Stimulated activated CD4-positive, alpha-beta T cell treated with anti-CD3 and anti-CD28 coated beads, Interleukin-1b, Interleukin-23, amount 100 ng/mL, for 4 hours (primary cell): ENCODE measurements at regions not wholly inside any gene's neighbourhood (a gene's known extent, or its start where the extent isn't known, plus 50 kb on each side); places are given as distances from the start of the nearest gene placed in this dataset.
A peak's percentile ranks its signal among the peaks of the same experiment; 100 is the strongest.

Experiments
- DNase-seq, 2 donors: peaks; one replicate each; pipeline ENCODE4 v3.0.0-alpha.2; 2020; ENCODE audit warnings: low read depth in 2 of 2

DNA sequence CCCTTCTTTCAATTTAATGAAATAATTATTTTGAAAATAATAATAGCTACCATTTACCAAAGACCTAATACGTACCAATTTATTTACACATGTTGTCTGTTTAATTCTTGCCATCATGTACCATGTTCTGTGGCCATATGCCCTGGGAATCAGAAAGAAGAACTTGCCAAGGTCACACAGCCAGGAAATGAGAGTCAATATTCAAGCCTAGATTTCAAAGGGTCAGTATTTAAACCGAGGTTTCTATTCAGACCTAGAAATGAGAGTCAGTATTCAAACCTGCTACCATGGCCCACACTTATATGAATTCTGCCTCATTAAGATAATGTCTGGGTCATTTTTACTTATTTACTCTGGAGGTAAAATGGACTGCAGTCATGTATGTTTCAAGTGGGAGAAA lies 103.6 kb upstream of the TBL1XR1 start:
- no peak for DNase-seq

DNA sequence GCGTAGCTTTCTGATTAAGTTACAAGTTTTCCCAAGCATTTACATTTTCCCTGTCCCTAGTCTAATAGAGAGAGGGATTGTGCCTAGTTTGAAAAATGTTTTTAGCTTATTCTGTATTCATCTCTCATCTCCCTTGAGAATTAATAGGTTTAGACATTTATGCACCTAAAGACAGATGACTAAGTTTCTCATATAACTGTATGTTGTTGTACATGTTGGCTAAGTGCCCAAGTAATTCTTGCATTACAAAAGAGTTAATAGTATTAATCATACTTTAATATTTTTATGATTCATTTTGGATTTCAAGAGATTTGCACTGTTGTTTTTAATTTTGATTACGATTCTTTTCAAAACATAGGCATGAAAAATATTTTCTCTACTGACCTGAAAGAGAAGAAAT lies 109.0 kb upstream of the TBL1XR1 start:
- DNase-seq: no peak

DNA sequence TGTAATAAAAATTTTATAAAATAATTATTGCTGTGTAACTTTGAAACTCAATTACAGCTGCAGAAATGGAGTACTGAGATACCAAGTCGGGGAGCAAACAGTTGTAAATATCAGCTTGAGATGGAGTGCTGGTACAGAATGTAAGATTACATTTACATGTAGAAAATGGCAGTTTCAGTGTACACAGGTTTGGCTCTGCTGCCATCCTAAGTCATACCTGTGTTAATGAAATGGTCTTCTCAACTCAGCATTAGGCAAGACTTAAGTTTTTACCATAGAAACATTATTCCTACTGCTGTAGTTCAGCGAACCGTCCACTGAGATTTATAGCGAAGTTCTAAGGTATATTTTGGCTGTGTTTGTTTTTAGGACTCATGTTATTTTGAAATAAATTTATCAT lies 110.1 kb upstream of the TBL1XR1 start:
- DNase-seq: no peak

DNA sequence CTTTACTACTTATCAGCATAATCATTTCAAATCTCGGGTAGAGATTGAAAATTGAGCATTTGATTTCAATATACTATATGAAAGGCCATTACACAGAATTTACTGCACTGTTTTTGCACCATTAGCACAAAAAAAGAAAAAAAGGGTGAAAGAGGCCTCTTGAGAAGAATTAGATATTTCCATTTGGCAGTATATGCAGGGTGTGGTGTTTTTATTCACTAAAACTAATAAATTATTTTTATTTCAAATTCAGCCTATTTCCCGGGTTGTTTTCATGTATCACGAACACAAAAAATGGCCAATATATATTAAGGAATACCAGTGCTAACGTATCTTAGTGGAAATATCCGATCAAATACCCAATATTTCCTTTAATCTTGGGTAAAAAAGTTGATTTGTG lies 110.5 kb upstream of the TBL1XR1 start:
- no peak for DNase-seq

DNA sequence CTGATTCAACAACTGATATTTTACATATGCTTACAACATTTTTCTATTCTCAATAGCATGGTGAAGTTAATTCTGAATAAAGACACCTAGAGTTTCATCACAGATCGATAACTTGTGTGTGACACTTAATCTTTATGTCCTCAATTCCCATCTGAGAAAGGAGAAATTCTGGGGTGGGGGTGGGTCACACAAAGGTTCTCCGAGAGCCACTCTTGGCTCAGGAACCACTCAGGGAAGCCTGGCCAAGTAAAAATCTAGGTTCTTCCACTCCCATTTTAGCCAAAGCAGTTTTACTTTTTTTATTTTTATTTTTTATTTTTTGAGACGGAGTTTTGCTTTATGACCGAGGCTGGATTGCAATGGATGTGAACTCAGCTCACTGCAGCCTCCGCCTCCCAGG lies 111.0 kb upstream of the TBL1XR1 start:
- no peak for DNase-seq

DNA sequence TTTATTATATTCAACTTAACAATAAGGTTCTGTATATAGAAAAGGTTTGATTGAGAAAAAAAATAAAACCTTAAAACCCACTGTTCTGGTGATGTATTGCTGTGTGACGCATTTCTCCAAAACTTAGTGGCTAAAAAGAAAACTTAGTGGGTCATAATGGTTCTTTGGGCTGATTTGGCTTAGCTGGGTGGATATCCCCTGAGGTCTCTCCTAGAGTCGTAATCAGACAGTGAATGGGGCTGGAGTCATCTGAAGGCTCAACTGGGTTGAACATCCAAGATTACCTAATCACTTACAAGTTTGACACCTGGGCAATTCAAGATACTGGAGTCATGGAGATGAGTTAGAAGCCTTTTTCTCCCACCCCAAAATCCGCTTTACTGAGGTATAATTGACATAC lies 111.6 kb upstream of the TBL1XR1 start:
- DNase-seq: no peak

DNA sequence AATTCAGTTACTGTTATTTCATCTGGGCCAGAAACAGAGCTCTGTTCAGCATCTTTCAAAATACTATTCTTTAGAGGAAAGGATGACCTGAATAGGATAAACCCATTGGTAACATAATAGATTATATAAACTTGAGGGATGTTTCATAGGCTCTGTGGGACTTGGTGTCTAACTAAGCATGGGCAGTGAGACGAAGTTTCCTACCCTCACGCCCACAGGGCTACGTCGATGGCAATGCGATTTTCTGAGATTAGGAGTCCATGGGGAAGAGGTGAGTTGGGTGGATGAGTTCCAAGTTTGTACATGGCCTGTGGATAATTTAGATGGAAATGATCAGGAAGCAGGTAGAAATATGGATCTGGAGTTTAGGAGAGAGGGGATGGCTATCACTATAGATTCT lies 115.2 kb upstream of the TBL1XR1 start:
- peak in 1 of 2 donors; percentile 10 for DNase-seq

DNA sequence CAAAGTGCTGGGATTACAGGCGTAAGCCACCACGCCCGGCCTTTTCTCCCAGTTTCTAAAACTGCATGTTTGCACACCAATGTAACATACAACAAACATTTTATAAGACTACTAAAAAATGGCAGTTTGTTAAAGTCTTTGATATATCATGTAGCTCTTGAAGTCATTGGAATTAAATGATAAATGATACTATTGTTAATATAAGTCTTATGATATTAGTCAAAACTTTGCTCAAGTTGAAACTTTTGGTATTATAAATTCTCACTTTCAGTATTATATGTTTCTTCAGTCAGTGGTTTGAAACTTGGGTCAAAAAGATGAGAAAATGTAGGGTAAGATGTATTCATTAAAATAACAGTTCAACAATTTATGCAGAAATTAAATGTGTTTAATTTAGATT lies 117.6 kb upstream of the TBL1XR1 start:
- DNase-seq: no peak

DNA sequence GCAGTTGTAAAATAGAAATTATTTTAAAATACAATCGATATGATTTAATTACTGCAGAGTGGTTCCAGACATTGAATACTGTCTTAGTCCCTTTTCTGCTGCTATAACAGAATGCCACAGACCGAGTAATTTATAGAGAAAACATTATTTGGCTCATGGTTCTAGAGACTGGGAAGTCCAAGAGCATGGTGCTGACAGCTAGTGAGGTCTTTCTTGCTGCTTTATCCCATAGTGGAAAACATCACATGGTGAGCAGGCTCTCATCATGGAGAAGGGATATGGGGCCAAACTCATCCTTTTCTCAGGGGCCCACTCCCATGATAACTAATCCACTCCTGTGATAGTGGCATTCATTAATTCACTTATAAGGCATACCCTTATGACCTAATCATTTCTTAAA lies 120.0 kb upstream of the TBL1XR1 start:
- DNase-seq: no peak

DNA sequence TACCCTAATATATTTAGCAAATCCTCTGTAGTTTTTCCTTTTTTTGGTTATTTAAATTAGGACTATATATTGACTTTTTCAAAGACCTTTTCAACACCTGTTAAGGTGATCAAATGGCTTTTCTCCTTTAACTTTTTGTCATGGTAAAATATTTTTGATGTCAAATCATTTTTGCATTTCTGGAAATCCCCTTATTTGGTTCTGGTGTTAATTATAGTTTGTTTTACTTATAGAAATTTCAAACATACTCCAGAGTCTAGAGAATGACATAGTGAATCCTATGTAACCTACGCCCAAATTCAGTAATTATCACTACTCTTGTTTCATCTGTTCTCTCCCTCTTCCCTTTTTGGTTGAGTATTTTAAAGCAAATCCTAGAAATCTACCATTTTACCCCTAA lies 121.3 kb upstream of the TBL1XR1 start:
- DNase-seq: no peak

DNA sequence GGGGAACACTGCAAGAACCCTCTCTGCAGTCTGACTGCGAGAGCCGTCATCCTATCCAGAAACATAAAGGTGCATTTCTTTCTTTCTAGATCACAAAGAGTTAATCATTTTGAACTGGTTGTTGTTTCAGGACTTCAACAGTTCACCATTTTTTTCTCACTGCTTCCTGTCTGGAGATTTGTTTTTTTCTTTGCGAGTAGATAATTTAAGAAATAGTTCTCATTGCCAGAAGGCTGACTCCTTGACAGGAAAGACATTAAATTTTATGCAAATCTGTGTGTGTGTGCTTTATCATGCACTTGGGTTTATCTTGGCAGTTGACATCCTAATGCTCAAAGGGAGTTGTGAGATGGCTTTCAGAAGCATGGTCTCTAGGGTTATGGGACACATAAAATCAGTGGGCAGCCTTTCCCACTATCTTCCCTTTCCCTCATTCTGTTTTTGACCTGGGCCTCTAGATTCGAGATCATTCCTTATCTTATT lies 123.5 kb upstream of the TBL1XR1 start:
- DNase-seq: no peak

DNA sequence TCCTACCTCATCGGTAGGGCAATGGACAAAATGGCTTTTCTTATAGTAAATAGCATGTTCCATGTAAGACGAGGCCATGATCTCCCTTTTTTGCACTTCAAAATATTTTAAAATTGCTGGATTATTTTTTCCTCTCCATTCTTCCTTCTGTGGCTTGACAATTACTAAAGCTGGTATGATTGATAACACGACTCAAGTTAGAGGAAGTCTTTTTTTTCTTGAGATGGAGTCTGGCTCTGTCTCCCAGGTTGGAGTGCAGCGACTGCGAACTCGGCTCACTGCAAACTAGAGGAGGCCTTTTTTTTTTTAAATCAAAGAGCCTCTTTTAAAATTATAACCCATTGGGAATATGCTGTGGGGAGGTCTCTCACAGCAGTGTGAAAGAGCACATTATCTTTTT lies 124.5 kb upstream of the TBL1XR1 start:
- no peak for DNase-seq

DNA sequence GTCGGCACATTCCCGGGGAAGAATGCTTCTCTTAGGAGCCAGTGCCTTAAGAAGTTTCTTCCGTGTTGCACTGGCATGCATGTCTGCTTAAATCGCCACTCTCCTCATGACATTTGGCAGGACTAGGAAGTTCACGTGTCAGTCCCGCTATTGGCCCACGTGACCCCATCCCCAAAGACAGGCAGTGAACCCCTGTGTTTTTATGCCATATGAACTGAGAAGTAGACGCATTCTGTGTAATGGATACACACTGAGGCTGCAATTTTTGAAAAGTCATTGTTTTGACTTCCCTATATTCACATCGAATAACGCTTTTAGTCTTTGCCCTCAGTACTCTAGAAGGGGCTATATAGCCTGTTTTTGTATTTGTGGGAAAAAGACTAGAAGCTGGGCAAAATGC lies 125.6 kb upstream of the TBL1XR1 start:
- DNase-seq: no peak

DNA sequence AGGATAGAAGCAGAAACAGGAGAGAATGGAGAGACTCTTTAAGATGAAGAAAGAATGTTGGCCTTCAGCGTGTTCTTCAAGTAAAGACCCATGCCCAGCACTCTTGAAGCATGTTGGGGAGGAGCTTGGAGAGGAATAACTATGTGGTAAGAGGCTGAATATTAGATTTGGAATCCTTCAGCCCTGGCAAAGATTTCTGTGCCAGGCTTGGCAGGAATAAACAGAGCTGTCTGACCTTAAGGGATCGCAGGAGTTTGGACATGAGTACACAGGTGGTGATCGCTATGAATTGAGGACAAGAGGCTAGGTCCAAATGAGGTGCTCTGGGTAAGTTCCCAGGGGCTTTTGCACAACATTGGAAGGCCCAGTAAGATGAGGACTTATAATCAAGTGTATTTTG lies 132.6 kb upstream of the TBL1XR1 start:
- no peak for DNase-seq

DNA sequence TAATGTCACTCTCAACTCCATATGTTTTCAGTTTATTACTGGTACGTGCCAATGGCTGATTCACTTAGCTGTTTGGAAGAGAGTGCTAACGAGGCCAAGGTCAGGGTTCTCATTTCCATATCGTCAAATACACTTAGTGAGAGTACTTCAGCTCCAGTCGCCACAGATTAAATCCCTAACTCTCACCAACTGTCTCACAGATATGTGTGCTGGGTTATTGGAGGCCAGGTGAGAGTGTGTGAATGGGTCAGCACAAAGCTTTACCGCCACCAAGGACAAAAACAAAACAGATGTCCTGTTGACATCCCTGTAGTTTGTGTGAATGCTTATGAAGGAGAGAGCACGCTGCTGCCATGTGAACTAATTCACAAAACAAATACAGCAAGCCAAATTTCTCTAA lies 133.5 kb upstream of the TBL1XR1 start:
- DNase-seq: no peak

DNA sequence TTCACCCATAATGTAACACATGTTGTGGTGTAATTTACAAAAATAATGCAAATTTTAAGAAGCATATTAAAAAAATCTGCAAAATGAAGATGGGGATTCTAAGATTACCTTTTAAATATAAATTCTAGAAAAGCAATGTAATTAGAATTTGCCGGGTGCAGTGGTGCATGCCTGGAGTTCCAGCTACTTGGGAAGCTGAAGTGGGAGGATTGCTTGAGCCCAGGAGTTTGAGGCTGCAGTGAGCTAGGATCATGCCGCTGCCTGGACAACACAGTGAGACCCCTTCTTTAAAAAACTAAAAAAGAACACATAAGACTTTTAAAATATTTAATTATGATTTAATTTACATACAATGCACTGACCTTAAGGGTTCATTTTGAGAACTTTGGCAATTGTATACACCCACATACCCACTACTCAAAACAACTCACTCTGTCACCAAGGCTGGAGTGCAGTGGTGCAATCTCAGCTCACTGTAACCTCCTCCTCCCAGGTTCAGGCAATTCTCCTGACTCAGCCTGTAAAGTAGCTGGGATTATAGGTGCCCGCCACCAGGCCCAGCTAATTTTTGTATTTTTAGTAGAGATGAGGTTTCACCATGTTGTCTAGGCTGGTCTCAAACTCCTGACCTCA lies 134.0 kb upstream of the TBL1XR1 start:
- DNase-seq: no peak

DNA sequence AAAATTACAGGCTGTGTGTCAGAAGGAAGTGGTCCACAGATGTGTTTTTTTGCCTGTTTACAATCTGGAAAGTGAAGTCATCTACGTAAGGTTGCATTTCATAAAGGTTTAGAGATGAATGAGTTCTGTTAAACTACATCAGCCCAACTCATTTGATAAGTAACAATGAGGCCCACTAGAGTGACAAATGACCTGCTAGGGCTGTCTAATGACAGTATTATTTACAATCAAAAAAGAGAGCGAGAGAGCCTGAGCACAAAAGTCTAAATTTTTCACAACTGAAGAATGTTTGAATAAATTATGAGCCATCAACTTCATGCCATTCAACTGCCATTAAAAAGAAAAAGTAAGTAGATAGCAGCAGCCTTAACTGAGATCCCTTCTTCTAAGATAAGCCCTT lies 135.7 kb upstream of the TBL1XR1 start:
- DNase-seq: no peak

DNA sequence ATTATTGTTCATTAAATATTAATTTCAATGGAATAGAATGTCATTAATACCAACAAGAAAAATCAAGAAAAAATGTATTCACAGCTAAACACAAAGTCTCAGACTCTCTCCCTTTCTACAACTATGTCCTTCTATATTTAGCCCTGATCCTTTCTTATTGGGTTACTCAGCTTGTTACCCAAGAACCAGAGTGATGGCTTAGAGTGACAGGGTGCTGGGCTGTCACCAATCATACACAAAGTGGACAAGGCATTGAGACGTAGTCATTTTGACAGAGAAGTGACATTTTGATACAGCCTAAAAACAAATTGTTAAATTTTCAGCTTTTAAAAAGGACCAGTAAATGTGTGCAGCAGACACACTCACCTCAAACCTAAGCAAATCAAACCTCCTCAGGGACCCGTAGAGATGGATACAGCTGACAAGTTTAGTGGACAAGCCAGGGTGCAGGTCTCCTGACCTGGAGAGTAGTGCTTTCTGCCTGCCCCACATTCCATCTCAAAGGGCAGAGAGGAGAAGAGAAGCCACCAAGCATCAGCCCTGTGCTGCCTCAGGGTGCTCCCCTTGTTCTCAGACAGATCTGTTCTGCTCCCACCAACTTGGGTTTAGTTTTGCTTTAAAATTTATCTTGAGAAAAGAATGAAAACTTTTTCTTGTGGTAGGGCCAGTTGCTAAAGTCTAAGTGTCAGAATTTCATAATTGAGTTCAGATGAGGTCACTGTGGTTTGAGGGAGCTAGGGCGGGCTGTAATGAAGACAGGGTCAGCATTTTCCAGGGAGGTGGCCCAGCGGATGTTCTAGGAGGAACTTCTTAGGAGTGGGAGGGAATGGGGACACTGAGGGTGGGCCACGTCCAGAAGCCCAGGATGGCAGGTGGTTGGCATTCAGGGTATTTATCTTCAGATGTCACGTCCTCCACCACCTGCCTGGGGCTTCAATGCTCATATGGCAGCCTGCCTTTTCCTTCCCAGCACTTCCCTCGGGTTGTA lies 136.5 kb upstream of the TBL1XR1 start:
- DNase-seq: no peak

DNA sequence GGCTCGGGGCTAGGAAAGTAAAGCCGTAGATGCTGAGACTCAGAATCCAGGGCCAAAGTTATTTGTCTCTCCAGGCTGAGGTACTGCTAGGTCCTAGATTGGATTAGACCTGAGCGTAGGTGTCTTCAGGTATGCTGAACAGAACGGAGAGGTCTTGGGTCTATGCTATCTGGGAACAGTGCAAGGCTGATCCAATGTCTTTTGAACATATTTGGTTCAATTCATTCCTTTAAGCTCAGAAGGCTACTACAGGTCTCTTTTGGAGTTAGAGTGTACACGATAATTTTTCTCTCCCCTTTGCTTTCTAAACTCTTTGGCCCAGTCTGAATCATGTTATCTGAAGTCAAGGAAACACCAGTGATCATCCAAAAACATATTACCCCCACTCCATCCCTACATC lies 137.5 kb upstream of the TBL1XR1 start:
- DNase-seq: no peak

DNA sequence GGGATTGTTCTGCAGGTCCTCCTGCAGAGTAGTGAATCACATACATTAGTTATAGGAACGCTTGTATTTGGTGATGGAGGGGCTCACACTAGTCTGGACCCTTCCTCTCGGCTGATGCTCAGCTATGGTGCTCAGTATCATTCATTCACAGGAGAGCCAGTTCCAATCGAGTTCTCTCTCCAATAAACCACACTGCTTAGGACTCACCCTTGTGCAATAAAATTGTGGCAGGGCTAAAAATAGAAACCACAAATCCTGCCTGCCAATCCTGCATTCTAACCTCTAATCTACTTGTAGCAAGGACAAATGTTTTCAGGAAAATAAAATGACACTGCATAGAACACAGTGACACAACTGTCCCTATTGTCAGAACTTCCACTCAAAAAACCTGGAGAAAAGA lies 138.4 kb upstream of the TBL1XR1 start:
- no peak for DNase-seq

DNA sequence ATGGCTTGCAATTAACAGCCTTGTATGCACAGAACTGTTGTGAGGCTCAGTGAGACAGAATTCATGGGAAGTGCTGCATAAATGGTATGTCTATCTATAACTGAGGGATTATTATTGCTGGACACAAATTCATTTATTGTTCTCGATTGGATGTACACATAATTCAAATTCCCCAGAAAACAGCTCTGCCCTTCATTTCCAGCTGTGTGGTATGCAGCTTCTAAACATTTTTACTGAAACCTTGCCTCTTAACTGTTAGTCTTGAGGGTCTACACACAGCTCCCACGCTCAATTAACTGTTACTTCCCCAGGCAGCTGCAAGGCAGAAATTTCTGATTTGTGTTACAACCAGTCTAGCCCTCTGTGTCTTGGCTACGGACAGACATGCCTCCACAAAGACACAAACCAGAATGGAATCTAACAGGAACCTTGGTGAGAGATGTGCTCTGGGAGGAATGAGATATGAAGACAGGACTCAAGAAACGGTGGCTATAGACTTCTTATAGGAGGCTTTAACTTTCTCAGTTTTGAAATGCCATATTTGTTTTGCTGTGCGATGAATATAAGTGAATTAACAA lies 139.7 kb upstream of the TBL1XR1 start:
- no peak for DNase-seq

DNA sequence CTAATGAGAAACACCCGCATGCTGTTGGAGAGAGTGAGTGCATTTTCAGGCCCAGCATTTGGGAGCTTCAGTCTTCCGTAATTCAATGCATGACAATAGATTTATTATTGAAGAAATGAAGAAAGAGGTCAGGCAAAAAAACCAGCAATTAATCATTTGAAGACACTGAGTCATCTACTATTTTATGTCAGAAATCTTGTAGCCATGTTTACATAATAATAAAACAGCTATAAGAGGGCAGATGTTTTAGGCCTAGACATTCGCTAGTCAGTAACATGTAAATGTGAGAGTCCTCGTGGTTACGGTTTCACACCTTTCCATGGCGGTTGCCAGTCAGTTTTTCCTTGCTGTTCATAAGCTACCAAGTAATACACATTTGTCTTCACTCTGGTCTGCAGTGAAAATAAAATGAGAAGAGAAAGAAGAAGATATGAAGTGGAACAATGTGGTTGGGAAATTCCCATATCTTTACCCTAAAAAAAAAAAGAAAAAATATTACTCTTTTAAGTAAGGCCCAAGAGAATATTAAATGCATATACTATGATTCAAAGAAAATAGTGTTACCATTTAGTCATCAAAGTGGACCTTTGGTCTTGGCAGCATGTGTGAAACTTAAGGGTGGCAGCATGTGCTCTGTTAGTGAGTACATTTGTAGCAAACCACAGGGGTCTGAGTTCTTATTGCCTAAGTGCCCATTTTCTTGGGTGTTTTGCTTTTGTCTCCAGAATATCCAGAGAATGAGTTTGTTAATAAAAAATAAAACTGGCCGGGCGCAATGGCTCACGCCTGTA lies 140.5 kb upstream of the TBL1XR1 start:
- DNase-seq: peak in 1 of 2 donors; percentile 49
